Tibial artery (tissue), 4 donors: ENCODE measurements at regions not wholly inside any gene's neighbourhood (a gene's known extent, or its start where the extent isn't known, plus 50 kb on each side); places are given as distances from the start of the nearest gene placed in this dataset.
"Not testable (repeated sequence)": the region's sequence is repeated elsewhere in the genome, so short reads cannot be mapped to it uniquely, and the experiment has no call there.

Source experiments
- DNase-seq, 2 donors: peaks; one replicate each; pipeline ENCODE4 v3.0.0-alpha.2; 2019
- H3K27ac ChIP-seq, 2 donors: fragments of 200-600 bp; sonication (generic) in 1 of 2; 1 replicate in 1 of 2; 2 replicates in 1 of 2; pipeline ENCODE4 v1.5.1; 2018 to 2019; ENCODE audit warnings: mild to moderate bottlenecking in 1 of 2
- H3K27me3 ChIP-seq, 2 donors: fragments of 200-600 bp; sonication (generic) in 1 of 2; one replicate each; pipeline versions ENCODE4 v1.5.1 to v1.6.0; 2016 to 2019
- H3K36me3 ChIP-seq, 3 donors: fragments of 200-600 bp; sonication (generic) in 2 of 3; one replicate each; pipeline ENCODE4 v1.5.1; 2016 to 2019; ENCODE audit warnings: mild to moderate bottlenecking in 2 of 3
- H3K4me1 ChIP-seq, 4 donors: fragments of 200-600 bp; sonication (generic) in 2 of 4; 1 replicate in 3 of 4; 2 replicates in 1 of 4; pipeline ENCODE4 v1.5.1; 2016 to 2019
- H3K4me3 ChIP-seq, 2 donors: fragments of 200-600 bp; sonication (generic) in 1 of 2; 1 replicate in 1 of 2; 2 replicates in 1 of 2; pipeline ENCODE4 v1.5.1; 2018 to 2019; ENCODE audit warnings: mild to moderate bottlenecking in 2 of 2
- H3K9me3 ChIP-seq, 3 donors: fragments of 200-600 bp; sonication (generic) in 1 of 3; one replicate each; pipeline ENCODE4 v1.5.1; 2016 to 2019
- intact Hi-C: fragments of 100-400 bp; cut with DNase I; formaldehyde crosslinking; loops from one replicate; pipeline ENCODE4 v1.15.0; 2023; ENCODE audit warnings: low total_unique reads
- TF ChIP-seq, protein P1 (sequence below), 2 experiments: fragments of 200-600 bp in 1 of 2; fragments of 450-650 bp in 1 of 2; IDR thresholded peaks; one replicate each; pipeline ENCODE4 v1.5.1; 2017 to 2019; ENCODE audit warnings: antibody characterized with exemption in 2 of 2, mild to moderate bottlenecking in 1 of 2, moderate library complexity in 1 of 2

DNA sequence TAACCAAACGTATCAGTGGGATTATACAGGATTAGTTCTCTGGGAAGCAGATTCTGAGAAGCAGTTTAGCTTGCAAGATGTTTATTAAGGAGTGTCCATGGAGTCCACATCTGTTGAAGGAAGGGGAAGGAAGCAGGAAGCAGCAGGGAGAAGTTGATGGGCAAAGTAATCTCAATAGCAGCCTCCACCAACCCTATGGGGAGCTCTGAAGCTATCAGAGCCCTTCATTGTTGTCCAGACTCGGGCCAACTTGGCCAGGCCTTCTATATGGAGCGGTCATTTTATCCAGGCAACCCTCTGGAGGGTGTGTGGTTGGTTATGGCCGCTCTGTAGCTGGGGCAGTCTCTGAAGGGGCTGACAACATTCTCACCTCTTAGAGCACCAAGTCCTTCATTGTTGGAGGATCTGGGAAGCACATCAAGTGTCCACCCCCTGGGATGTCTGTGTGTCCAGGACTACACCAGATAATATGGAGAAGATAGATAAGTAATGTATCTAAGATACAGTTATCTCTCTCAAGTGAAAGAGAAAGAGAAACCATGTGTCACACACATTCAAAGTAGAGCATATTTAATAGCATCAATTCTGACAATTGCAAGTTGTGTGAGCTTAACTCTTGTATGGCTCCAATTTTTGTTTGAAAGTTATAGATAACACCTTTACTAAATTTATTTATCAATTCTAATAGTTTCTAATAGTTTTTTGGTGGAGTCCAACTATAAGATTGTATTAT is 101.7 kb upstream of the TRIM77 start:
- no peaks in the 10 kb centered on the region for H3K27me3 ChIP-seq
- intact Hi-C loops, result no loop called here
- no peak for DNase-seq
- no peaks in the 10 kb centered on the region for H3K9me3 ChIP-seq
- TF ChIP-seq, protein P1, sequence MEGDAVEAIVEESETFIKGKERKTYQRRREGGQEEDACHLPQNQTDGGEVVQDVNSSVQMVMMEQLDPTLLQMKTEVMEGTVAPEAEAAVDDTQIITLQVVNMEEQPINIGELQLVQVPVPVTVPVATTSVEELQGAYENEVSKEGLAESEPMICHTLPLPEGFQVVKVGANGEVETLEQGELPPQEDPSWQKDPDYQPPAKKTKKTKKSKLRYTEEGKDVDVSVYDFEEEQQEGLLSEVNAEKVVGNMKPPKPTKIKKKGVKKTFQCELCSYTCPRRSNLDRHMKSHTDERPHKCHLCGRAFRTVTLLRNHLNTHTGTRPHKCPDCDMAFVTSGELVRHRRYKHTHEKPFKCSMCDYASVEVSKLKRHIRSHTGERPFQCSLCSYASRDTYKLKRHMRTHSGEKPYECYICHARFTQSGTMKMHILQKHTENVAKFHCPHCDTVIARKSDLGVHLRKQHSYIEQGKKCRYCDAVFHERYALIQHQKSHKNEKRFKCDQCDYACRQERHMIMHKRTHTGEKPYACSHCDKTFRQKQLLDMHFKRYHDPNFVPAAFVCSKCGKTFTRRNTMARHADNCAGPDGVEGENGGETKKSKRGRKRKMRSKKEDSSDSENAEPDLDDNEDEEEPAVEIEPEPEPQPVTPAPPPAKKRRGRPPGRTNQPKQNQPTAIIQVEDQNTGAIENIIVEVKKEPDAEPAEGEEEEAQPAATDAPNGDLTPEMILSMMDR (IDR thresholded peaks at IDR 0.05), result no peak
- H3K36me3 ChIP-seq, result no peaks in the 10 kb centered on the region
- H3K4me1 ChIP-seq, result no peaks in the 10 kb centered on the region
- H3K27ac ChIP-seq, result no peak overlapping the region
- H3K4me3 ChIP-seq, result no peak overlapping the region

DNA sequence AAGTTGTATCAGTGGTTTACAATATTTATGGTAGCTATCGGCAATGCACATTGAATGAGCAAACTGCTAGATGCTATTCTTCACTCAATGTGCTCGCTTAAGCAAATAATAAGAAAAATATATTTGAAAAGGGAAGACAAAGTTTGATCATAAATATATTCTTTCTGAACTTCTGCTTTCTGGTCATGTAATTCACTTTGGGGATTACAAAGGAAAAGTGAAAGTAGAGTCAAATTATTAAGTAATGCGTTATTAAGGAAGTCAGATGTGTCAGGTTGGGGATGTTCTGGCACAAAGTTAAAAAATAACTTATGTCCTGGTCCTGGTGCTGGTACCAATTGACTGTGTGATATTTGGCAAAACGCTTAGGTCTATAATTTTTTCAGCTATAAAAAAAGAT is 98.0 kb upstream of the TRIM77 start:
- TF ChIP-seq, protein P1 (IDR thresholded peaks at IDR 0.05), result no peak
- intact Hi-C loops, result no loop called here
- Histone ChIP-seq H3K27me3 (no peaks in the 10 kb centered on the region), H3K4me3 (no peak overlapping the region), H3K4me1 (peaks cover 0 to 7% (median 0%) of the 10 kb centered on the region in 4 donors), H3K36me3 (no peaks in the 10 kb centered on the region), H3K27ac (no peak overlapping the region), H3K9me3 (no peaks in the 10 kb centered on the region)
- no peak for DNase-seq

DNA sequence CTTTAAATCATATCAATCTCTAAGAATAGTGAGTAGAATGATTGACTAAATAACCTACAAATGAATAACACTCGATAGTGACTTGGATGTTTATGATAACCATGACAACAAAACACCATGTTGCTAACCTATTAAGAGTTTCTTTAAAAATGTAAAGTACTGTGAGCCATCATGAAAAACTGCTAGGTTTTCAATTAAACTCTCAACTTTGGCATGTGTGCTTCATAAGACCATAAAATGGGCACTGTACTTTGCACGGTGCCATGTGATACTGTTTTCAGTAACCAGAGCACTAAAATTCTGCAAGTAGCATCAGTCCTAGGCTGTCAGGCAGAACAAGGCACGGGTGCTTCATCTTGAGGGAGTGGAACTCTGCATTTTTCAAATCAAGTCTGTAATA is 96.2 kb upstream of the TRIM77 start:
- Histone ChIP-seq H3K27ac (no peak overlapping the region), H3K27me3 (no peaks in the 10 kb centered on the region), H3K36me3 (no peaks in the 10 kb centered on the region), H3K4me1 (peaks cover 0 to 7% (median 0%) of the 10 kb centered on the region in 4 donors), H3K9me3 (no peaks in the 10 kb centered on the region), H3K4me3 (no peak overlapping the region)
- intact Hi-C loops, result no loop called here
- no peak for DNase-seq
- TF ChIP-seq, protein P1 (IDR thresholded peaks at IDR 0.05), result no peak

DNA sequence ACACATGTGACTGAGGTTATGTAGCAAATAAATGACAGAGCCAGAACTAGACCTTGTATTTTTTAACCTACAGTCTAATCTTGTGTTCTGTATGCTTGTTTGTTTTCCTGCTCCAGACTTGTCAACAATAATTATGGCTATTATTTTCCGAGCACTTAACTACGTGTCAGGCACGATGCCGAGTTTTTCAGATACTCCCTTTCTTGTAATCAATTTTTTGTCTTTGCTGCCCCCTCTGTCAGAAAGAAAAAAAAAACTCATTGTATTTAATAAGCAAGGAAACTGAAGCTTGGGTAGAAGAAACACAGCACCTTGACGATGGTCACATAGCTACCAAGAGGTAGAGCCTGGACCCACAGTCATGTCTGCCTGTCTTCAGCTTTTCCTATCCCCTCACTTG is 95.7 kb upstream of the TRIM77 start:
- intact Hi-C loops, DNase-seq, H3K4me1 ChIP-seq, H3K4me3 ChIP-seq, H3K27ac ChIP-seq, H3K36me3 ChIP-seq, H3K27me3 ChIP-seq, H3K9me3 ChIP-seq: not testable (repeated sequence)

DNA sequence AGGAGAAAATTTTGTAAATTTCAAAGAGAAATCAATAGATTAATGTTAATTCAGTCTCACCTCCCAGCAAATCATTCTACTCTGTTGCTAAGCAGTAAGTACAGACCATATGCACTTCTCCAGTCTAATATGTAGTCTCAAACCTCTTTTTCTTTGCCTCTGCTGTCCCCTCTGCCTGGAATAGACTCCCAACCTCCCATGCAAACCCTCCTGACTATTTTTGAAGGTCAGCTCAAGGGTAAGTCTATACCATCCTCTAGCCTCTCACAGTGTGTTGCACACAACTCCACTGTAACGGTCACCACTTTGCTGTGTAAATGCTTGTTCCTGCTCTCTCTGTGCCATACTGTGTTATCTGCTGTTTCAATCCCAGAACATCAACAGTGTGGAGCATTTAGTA is 94.5 kb upstream of the TRIM77 start:
- H3K9me3 ChIP-seq, H3K27me3 ChIP-seq, H3K27ac ChIP-seq, H3K4me3 ChIP-seq, intact Hi-C loops, H3K36me3 ChIP-seq, H3K4me1 ChIP-seq, DNase-seq: not testable (repeated sequence)

DNA sequence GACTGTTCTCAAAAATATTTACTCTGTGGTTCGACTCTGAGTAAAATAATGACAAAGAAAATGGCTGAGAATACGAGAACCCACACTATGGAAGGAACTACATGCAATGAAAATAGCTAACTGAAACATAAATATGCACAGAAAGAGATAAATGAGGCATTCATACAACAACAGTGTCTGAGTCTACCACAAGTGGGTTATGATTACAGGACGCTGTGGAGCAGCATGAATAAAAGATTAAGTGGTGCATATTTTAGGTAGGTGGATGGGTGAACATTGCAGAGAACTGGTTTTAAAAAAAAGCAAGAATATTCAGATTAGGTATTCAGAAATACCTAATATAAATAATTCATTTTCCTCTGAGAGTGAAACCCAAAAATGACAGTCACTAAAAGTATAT is 93.9 kb upstream of the TRIM77 start:
- not testable (repeated sequence) for H3K4me3 ChIP-seq, H3K27ac ChIP-seq, H3K4me1 ChIP-seq

DNA sequence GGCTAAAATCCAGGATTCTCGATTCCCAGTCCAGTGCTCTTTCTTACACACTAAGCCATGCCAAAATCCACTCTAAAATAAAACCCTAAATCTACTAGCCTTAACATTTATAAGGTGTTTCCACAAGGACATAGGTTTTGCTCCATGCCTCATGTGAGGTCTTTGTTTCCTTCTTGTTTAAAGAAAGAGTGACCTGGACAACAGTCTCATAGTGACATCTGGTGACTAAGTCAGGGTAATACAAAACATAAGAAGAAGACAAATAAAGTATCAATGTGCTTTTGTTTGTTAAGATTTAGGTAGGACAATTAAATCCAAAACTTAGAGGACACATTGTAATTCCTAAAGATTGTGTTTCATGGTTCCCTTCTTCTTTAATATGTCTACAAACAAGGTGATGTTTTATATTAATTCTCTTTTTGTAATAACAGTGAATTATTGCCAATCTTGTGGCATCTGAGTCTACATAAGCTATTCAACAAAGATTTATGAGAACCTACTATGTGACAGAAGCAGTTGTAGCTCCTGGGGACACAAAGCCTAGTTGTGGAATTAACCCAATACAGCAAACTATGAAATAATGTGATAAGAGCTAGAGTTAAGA is 93.0 kb upstream of the TRIM77 start:
- intact Hi-C loops, H3K4me3 ChIP-seq, H3K27me3 ChIP-seq, H3K36me3 ChIP-seq, H3K4me1 ChIP-seq, DNase-seq, H3K9me3 ChIP-seq, H3K27ac ChIP-seq: not testable (repeated sequence)
- TF ChIP-seq, protein P1 (IDR thresholded peaks at IDR 0.05), result peak; percentile 52 to 71

More for the DNA sequence above, 93.9 kb upstream of the TRIM77 start:
- DNase-seq, intact Hi-C loops, H3K9me3 ChIP-seq, H3K36me3 ChIP-seq, H3K27me3 ChIP-seq: not testable (repeated sequence)

DNA sequence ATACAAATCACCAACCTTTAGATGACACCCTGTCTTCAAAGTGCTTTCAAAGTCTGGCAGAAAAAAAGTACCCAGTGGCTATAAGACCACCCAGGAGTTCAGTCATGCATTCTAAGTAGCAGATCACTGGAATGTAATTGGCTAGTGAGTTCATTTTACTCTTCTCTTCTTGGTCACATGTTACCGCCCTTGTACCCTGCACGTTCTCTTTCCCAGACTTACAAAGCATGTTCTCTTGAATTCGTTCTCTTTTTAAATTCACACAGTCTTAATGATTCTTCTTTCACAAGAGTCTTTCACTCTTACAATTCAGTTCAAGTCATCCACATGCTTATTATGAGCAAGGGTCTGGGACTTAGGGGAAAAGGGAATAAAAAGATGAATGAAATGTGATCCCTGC is 89.4 kb upstream of the TRIM77 start:
- not testable (repeated sequence) for H3K9me3 ChIP-seq, H3K4me3 ChIP-seq, H3K27me3 ChIP-seq, H3K36me3 ChIP-seq, H3K27ac ChIP-seq, H3K4me1 ChIP-seq, DNase-seq
- intact Hi-C loops, result loop anchor here (10.0 kb wide), 1 partner anchor 526 kb away; no protein-coding TSS in a partner anchor
